GM12864 (cell line): ENCODE measurements at regions not wholly inside any gene's neighbourhood (a gene's known extent, or its start where the extent isn't known, plus 50 kb on each side); places are given as distances from the start of the nearest gene placed in this dataset.

ENCODE experiments used
- DNase-seq: peaks from one replicate; pipeline ENCODE4 v3.0.0-alpha.2; 2011; ENCODE audit warnings: low read depth
- H3K4me3 ChIP-seq: 2 replicates; pipeline ENCODE4 v1.5.1; 2011; ENCODE audit warnings: mild to moderate bottlenecking, low read depth, low read length, control low read depth
- TF ChIP-seq, protein P1 (sequence below): IDR thresholded peaks from 2 replicates; pipeline ENCODE4 v1.5.1; 2011; ENCODE audit warnings: low read depth, mild to moderate bottlenecking, moderate library complexity, low read length, control low read depth, inconsistent platforms; ENCODE audit errors: missing control alignments

DNA sequence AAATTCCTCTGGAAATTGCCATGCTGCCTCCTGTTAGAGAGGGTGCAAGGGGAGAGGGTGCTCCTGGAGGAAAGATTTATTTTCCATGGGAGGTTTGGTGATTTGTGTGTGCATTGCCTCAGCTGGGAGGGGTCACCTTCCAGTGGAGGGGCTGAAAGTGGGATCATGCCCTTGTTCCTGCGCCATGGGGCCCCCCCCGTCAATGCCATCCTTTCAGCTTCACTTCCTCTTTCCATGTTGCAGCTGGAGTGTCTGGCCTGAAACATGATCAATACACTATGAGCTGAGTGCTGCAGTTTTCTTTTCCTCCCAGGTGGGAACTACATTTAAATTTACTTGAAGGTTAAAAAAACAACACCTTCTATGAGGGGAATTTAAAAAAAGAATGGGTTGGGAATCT is 176.8 kb downstream of the MELK start:
- TF ChIP-seq, protein P1, sequence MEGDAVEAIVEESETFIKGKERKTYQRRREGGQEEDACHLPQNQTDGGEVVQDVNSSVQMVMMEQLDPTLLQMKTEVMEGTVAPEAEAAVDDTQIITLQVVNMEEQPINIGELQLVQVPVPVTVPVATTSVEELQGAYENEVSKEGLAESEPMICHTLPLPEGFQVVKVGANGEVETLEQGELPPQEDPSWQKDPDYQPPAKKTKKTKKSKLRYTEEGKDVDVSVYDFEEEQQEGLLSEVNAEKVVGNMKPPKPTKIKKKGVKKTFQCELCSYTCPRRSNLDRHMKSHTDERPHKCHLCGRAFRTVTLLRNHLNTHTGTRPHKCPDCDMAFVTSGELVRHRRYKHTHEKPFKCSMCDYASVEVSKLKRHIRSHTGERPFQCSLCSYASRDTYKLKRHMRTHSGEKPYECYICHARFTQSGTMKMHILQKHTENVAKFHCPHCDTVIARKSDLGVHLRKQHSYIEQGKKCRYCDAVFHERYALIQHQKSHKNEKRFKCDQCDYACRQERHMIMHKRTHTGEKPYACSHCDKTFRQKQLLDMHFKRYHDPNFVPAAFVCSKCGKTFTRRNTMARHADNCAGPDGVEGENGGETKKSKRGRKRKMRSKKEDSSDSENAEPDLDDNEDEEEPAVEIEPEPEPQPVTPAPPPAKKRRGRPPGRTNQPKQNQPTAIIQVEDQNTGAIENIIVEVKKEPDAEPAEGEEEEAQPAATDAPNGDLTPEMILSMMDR: no peak
- no peak overlapping the region for H3K4me3 ChIP-seq
- no peak for DNase-seq

DNA sequence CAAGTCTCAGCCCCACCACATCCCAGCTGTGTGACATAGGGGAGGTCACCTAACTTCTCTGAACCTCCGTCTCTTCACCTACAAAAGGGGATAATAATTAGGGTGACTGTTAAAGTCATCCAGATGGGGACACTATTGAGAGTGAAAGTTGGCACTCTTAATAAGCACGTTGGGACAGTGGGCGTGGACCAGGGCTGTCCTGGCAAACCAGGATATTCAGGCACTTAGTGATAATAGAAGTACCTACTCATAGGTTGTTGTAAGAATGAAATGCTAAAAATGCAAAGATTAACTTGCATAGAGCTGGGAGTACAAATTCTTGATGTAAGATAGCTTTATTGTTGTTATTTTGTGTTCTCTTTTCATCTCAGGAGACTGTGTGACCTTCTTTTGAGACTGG is 177.9 kb downstream of the MELK start:
- no peak overlapping the region for H3K4me3 ChIP-seq
- DNase-seq: no peak
- TF ChIP-seq, protein P1: no peak

DNA sequence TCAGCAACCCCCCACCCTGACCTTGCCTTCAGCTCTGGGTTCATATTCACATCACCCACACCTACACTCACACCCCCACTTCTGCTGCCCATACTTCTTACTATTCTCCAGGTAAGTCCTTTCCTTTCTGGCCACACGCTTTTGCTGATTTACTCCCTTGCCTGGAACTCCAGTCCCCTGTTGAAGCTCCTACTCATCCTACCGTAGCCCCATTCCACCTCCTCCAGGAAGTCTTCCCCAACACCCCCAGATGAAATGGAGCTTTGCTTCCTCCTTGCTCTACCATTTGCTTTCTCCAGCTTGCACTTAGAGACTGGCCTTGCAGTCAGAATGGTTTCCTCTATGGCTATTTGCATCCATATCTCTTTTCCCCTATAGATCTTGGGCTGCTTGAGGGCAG is 182.3 kb downstream of the MELK start:
- TF ChIP-seq, protein P1: no peak
- no peak overlapping the region for H3K4me3 ChIP-seq
- no peak for DNase-seq

DNA sequence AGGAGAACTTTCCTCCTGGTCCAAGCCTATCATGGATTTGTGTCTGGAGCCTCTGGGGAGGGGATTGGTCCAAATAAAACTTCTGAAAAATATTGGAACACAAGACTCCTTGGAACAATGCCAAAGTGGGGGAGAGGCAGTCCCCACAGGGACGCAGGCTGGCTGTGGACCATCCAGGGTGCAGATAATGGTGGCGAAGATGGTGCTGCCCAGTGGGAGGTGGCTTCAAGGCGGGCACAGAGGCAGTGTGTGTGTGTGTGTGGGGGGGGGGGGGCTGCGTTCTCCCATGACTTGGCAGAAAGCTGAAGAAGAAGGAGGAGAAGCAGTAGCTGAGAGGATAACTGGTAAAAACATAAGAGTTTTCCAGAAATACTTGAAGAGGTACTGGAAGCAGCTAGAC is 186.4 kb downstream of the MELK start:
- TF ChIP-seq, protein P1: no peak
- no peak overlapping the region for H3K4me3 ChIP-seq
- DNase-seq: no peak

DNA sequence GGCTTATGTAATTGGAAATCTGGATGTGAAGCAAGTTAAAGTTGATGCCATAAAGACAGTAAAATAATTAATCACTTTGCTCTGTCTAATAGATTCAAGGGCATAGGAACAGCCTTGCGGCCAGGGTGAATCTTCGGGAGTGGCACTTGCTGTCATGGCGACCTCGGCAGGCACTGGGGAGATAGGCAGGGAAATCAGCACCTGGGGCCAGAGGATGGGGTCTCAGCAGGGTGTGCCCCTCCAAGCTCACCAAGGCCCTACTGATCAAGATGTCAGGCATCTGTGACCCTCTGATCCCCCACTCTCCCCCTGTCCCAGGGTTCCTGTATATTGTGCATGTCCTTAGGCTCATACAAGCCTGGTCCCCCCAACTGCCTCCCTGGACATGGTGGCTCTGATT is 187.3 kb downstream of the MELK start:
- no peak for DNase-seq
- H3K4me3 ChIP-seq: no peak overlapping the region
- TF ChIP-seq, protein P1: no peak

DNA sequence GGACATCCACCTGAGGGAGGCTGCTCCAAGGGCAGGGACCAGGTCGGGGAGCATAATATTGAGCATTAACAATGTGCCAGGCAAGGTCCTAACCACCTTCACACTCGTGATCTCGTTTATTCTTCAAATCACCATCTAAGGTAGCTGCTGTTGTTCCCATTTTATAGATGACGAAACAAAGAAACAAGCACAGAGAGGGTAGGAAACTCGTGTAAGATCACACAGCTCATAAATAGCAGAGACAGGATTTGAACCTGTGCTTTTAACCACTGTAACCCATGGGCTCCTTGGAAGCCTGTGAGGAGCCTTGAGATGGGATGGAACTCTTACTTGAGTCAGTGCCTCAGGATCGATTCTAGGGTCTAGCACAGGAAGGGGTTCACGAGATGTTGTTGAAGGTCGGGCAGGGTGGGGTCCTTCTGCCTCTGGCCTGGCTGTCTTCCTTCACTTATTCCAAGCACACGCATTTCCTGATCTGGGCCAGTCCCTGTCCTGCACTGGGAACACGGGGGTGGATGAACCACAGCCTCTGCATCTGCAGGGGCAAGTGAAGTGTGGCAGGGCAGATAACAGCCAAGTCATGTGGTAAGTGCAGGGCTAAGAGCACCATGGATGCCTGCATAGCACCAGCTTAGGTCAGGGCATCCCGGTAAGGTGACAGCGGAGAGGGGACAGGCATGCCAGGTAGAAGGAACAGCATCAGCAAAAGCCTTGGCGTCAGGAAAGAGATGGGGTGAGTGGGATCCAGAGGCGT is 188.1 kb downstream of the MELK start:
- no peak overlapping the region for H3K4me3 ChIP-seq
- DNase-seq: no peak
- TF ChIP-seq, protein P1: no peak

DNA sequence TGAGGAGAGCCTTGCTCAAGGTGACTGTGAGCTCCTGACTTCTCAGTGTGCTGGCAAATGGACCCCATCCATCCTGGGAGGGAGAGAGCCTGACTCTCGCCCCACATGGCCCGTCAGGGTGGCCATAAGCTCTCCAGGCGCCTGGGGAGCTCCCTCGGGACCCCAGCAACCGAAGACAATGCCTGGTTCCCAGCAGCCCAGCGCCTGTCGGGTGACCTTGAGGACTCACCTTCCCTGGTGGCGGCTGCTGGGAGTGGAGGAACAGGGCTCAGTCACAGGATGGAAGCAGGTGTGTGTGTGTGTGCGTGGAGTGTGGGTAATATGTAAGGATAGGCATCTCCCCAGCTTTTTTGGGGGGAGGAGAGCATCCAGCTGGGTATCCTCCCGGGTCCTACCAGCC is 190.3 kb downstream of the MELK start:
- TF ChIP-seq, protein P1: no peak
- DNase-seq: no peak
- no peak overlapping the region for H3K4me3 ChIP-seq
